SK-N-SH (cell line): ENCODE measurements at regions not wholly inside any gene's neighbourhood (a gene's known extent, or its start where the extent isn't known, plus 50 kb on each side); places are given as distances from the start of the nearest gene placed in this dataset.

ENCODE experiments used
- CTCF ChIA-PET: fragments of 300-600, 350-600 bp; formaldehyde crosslinking; extraction: SDS; loops from one replicate; lab custom pipeline; 2021; lab: Yijun Ruan, JAX
- POLR2A ChIA-PET: fragments of 350-600 bp; sonication (Branson Sonifier 250); formaldehyde crosslinking; extraction: SDS; loops from one replicate; lab custom pipeline; 2020; ENCODE audit warnings: antibody characterized with exemption, inconsistent platforms; lab: Yijun Ruan, JAX
- DNase-seq: peaks from one replicate; pipeline ENCODE4 v3.0.0; 2012
- H2AFZ ChIP-seq: fragments of 200-600 bp; sonication (generic); 2 replicates; pipeline ENCODE4 v1.8.1; 2016; ENCODE audit warnings: antibody characterized with exemption, mild to moderate bottlenecking, low read depth
- H3F3A ChIP-seq: fragments of 200-600 bp; sonication (generic); replicated peaks from 2 replicates; pipeline ENCODE3; 2016; ENCODE audit warnings: antibody characterized with exemption, mild to moderate bottlenecking; ENCODE audit not compliant: insufficient read depth
- H3K27ac ChIP-seq, 2 experiments: fragments of 200-500 bp in 1 of 2; fragments of 200-600 bp in 1 of 2; sonication (Bioruptor generic) in 1 of 2; sonication (generic), shearing (Covaris generic) in 1 of 2; 2 replicates each; pipeline versions ENCODE4 v1.5.1 to v1.6.1; 2014 to 2016; ENCODE audit warnings: low read depth in 2 of 2, inconsistent platforms in 1 of 2, low read length in 1 of 2, mild to moderate bottlenecking in 1 of 2, mixed read lengths in 1 of 2
- H3K27me3 ChIP-seq: fragments of 200-600 bp; sonication (generic), shearing (Covaris generic); 2 replicates; pipeline ENCODE4 v1.6.1; 2016; ENCODE audit warnings: mixed run types; ENCODE audit not compliant: insufficient read depth
- H3K36me3 ChIP-seq, 2 experiments: fragments of 200-500 bp in 1 of 2; fragments of 200-600 bp in 1 of 2; sonication (Bioruptor generic) in 1 of 2; sonication (generic) in 1 of 2; replicated peaks in 1 of 2; 2 replicates each; pipeline versions ENCODE3 to v1.5.1; 2014 to 2016; ENCODE audit warnings: low read length in 1 of 2, mild to moderate bottlenecking in 1 of 2; ENCODE audit not compliant: insufficient read depth in 2 of 2, control insufficient read depth in 1 of 2
- H3K4me1 ChIP-seq, 2 experiments: fragments of 200-500 bp in 1 of 2; fragments of 200-600 bp in 1 of 2; sonication (Bioruptor generic) in 1 of 2; sonication (generic), shearing (Covaris generic) in 1 of 2; 2 replicates each; pipeline versions ENCODE4 v1.5.1 to v1.6.1; 2014 to 2016; ENCODE audit warnings: low read depth in 1 of 2, low read length in 1 of 2, mixed run types in 1 of 2; ENCODE audit not compliant: insufficient read depth in 2 of 2, control insufficient read depth in 1 of 2
- H3K4me2 ChIP-seq: fragments of 200-600 bp; sonication (generic), shearing (Covaris generic); 2 replicates; pipeline ENCODE4 v1.6.1; 2017; ENCODE audit warnings: mixed run types
- H3K4me3 ChIP-seq, 2 experiments: fragments of 200-500 bp in 1 of 2; fragments of 200-600 bp in 1 of 2; sonication (Bioruptor generic) in 1 of 2; sonication (generic), shearing (Covaris generic) in 1 of 2; 2 replicates each; pipeline versions ENCODE4 v1.5.1 to v1.8.1; 2014 to 2016; ENCODE audit warnings: low read depth in 2 of 2, inconsistent platforms in 1 of 2, low read length in 1 of 2, mild to moderate bottlenecking in 1 of 2, mixed read lengths in 1 of 2, moderate library complexity in 1 of 2
- H3K79me2 ChIP-seq: fragments of 200-600 bp; sonication (generic); 2 replicates; pipeline ENCODE4 v1.8.1; 2017; ENCODE audit warnings: mild to moderate bottlenecking; ENCODE audit not compliant: insufficient read depth
- H3K9ac ChIP-seq: fragments of 200-600 bp; sonication (generic); 2 replicates; pipeline ENCODE4 v1.6.1; 2017; ENCODE audit warnings: mixed run types
- H3K9me2 ChIP-seq: fragments of 200-600 bp; sonication (generic); 2 replicates; pipeline ENCODE4 v1.6.1; 2017; ENCODE audit warnings: mixed run types
- H3K9me3 ChIP-seq: fragments of 200-600 bp; sonication (generic); 2 replicates; pipeline ENCODE4 v1.6.1; 2017; ENCODE audit warnings: mixed run types, mild to moderate bottlenecking, moderate library complexity
- H4K20me1 ChIP-seq: fragments of 200-600 bp; sonication (generic); 2 replicates; pipeline ENCODE4 v1.6.1; 2017; ENCODE audit warnings: mild to moderate bottlenecking, mixed run types; ENCODE audit not compliant: insufficient read depth
- NFIC ChIP-seq: IDR thresholded peaks from 2 replicates; pipeline ENCODE4 v1.4.0; 2012; ENCODE audit warnings: borderline replicate concordance
- PBX3 ChIP-seq: IDR thresholded peaks from 2 replicates; pipeline ENCODE4; 2012
- RXRA ChIP-seq: IDR thresholded peaks from 2 replicates; pipeline ENCODE4 v1.4.0; 2012; ENCODE audit warnings: low read depth, mild to moderate bottlenecking, borderline replicate concordance
- SIN3A ChIP-seq: IDR thresholded peaks from 2 replicates; pipeline ENCODE4 v1.6.1; 2012; ENCODE audit warnings: low read depth, mild to moderate bottlenecking, low read length, moderate library complexity, borderline replicate concordance
- SMC3 ChIP-seq: IDR thresholded peaks from 2 replicates; pipeline ENCODE4 v1.6.1; 2012; ENCODE audit warnings: low read depth, low read length, improper control_type of control experiment
- USF1 ChIP-seq: IDR thresholded peaks from 2 replicates; pipeline ENCODE4 v1.4.0; 2012; ENCODE audit warnings: low read depth, borderline replicate concordance
- USF2 ChIP-seq: fragments of 150-350 bp; IDR thresholded peaks from 2 replicates; pipeline ENCODE4 v1.6.1; 2017; ENCODE audit warnings: antibody characterized with exemption, low read length, low read depth, borderline replicate concordance
- YY1 ChIP-seq: IDR thresholded peaks from 2 replicates; pipeline ENCODE4 v1.4.0; 2012; ENCODE audit warnings: low read depth, mild to moderate bottlenecking
- WGBS: methylation state at CpG from one replicate; pipeline ENCODE4 v1.1.6; 2017; ENCODE audit warnings: low lambda C conversion rate; 5-methylcytosine and 5-hydroxymethylcytosine counted together

- Histone ChIP-seq H3K9me2 (no peaks in the 10 kb centered on the region), H3K9ac (no peak overlapping the region), H3K79me2 (no peaks in the 10 kb centered on the region), H3K4me1 (no peaks in the 10 kb centered on the region; a peak in 2 of 4 replicates), H3K27ac (no peak overlapping the region), H3K36me3 (no peaks in the 10 kb centered on the region), H2AFZ (no peak overlapping the region), H3K4me3 (no peak overlapping the region), H3K27me3 (no peaks in the 10 kb centered on the region), H3K4me2 (no peak overlapping the region), H4K20me1 (no peaks in the 10 kb centered on the region), H3K9me3 (no peaks in the 10 kb centered on the region), H3F3A (no peaks in the 10 kb centered on the region)
- no peak for DNase-seq
- WGBS: 47% methylated on average over 3 of the region's 3 CpGs
- CTCF ChIA-PET: no interaction called here
- TF ChIP-seq RXRA (no peak), YY1 (no peak), SIN3A (no peak), PBX3 (no peak), SMC3 (no peak), USF2 (no peak), USF1 (no peak)
- POLR2A ChIA-PET: no interaction called here
Measured at GRCh38 chr4:181219783-181220416, 1023.3 kb upstream of the TENM3 start.

- no peak overlapping the region for H3K4me3 ChIP-seq
- H3K79me2 ChIP-seq: no peaks in the 10 kb centered on the region
Measured at GRCh38 chr4:181224852-181225251, 1018.4 kb upstream of the TENM3 start.

More at GRCh38 chr4:181224852-181225251, 1018.4 kb upstream of the TENM3 start:
- Histone ChIP-seq H3K4me2 (no peak overlapping the region), H3K9ac (no peak overlapping the region), H3K4me1 (no peaks in the 10 kb centered on the region; a peak in 2 of 4 replicates), H3K27ac (no peak overlapping the region), H3K9me2 (no peaks in the 10 kb centered on the region), H2AFZ (no peak overlapping the region), H3K27me3 (no peaks in the 10 kb centered on the region), H4K20me1 (no peaks in the 10 kb centered on the region), H3K9me3 (no peaks in the 10 kb centered on the region), H3F3A (no peaks in the 10 kb centered on the region), H3K36me3 (no peaks in the 10 kb centered on the region)
- WGBS: 34% methylated on average over 4 of the region's 4 CpGs
- POLR2A ChIA-PET: no interaction called here
- no peak for TF ChIP-seq NFIC
- CTCF ChIA-PET: no interaction called here
- no peak for DNase-seq
